H1 (cell line): ENCODE measurements at regions not wholly inside any gene's neighbourhood (a gene's known extent, or its start where the extent isn't known, plus 50 kb on each side); places are given as distances from the start of the nearest gene placed in this dataset.

ENCODE experiments used
- CTCF ChIA-PET: fragments of 300-600 bp; sonication (Branson Sonifier 250); formaldehyde crosslinking; loops from one replicate; lab custom pipeline; 2021; ENCODE audit not compliant: partially characterized antibody; lab: Charles Lee
- POLR2A ChIA-PET: fragments of 300-600 bp; sonication (Branson Sonifier 250); formaldehyde crosslinking; loops from one replicate; lab custom pipeline; 2021; ENCODE audit warnings: inconsistent platforms; ENCODE audit not compliant: partially characterized antibody; lab: Charles Lee
- DNase-seq, 2 experiments: peaks; one replicate each; pipeline versions ENCODE4 v3.0.0 to v3.0.0-alpha.2; 2010 to 2022; ENCODE audit warnings: low spot score in 2 of 2, low read depth in 1 of 2, mixed read lengths in 1 of 2
- FAIRE-seq: peaks from 2 replicates; lab custom pipeline; 2011; peaks lifted over from hg19 to GRCh38; lab: Jason Lieb, UNC
- H2AFZ ChIP-seq: 2 replicates; pipeline ENCODE4 v1.8.1; 2012; ENCODE audit warnings: low read length, inconsistent platforms
- H2AK5ac ChIP-seq: 2 replicates; pipeline ENCODE4 v1.6.1; 2013; ENCODE audit warnings: low read depth, low read length
- H2BK120ac ChIP-seq: replicated peaks from 2 replicates; pipeline ENCODE3; 2013; ENCODE audit warnings: low read depth, low read length, inconsistent platforms
- H2BK12ac ChIP-seq: 2 replicates; pipeline ENCODE4 v1.6.1; 2013; ENCODE audit warnings: low read depth, low read length
- H2BK15ac ChIP-seq: 2 replicates; pipeline ENCODE4 v1.6.1; 2013; ENCODE audit warnings: low read length
- H2BK20ac ChIP-seq: 2 replicates; pipeline ENCODE4 v1.6.1; 2013; ENCODE audit warnings: low read length
- H2BK5ac ChIP-seq: 2 replicates; pipeline ENCODE4 v1.6.1; 2013; ENCODE audit warnings: low read depth, low read length
- H3K14ac ChIP-seq: 2 replicates; pipeline ENCODE4 v1.6.1; 2013; ENCODE audit warnings: inconsistent platforms; ENCODE audit not compliant: insufficient read length
- H3K18ac ChIP-seq: 2 replicates; pipeline ENCODE4 v1.6.1; 2013; ENCODE audit warnings: low read length; ENCODE audit errors: extremely low read depth
- H3K23ac ChIP-seq: 2 replicates; pipeline ENCODE4 v1.6.1; 2013; ENCODE audit warnings: inconsistent platforms; ENCODE audit not compliant: insufficient read length
- H3K23me2 ChIP-seq: 2 replicates; pipeline ENCODE4 v1.6.1; 2013; ENCODE audit warnings: low read depth, low read length
- H3K27ac ChIP-seq: 2 replicates; pipeline ENCODE4 v1.6.1; 2011; ENCODE audit warnings: low read depth, low read length, inconsistent platforms
- H3K27me3 ChIP-seq, 4 experiments: replicated peaks in 1 of 4; 1 replicate in 1 of 4; 2 replicates in 3 of 4; pipeline versions ENCODE4 v1.6.1 to v1.8.1; 2011 to 2013; ENCODE audit warnings: low read length in 3 of 4, mild to moderate bottlenecking in 3 of 4, inconsistent platforms in 2 of 4, mixed read lengths in 2 of 4, moderate library complexity in 1 of 4; ENCODE audit not compliant: control insufficient read depth in 3 of 4, insufficient read depth in 3 of 4; ENCODE audit errors: extremely low read depth in 1 of 4
- H3K36me3 ChIP-seq, 4 experiments: 2 replicates each; pipeline versions ENCODE4 v1.6.1 to v1.8.1; 2011 to 2013; ENCODE audit warnings: mild to moderate bottlenecking in 4 of 4, low read length in 3 of 4, moderate library complexity in 2 of 4, control low read depth in 1 of 4, inconsistent platforms in 1 of 4; ENCODE audit not compliant: insufficient read depth in 4 of 4, control insufficient read depth in 2 of 4
- H3K4ac ChIP-seq: replicated peaks from 2 replicates; pipeline ENCODE3; 2013; ENCODE audit warnings: low read length, low read depth, mixed read lengths, inconsistent platforms; ENCODE audit not compliant: insufficient read length
- H3K4me1 ChIP-seq, 4 experiments: replicated peaks in 1 of 4; 1 replicate in 1 of 4; 2 replicates in 3 of 4; pipeline versions ENCODE4 v1.6.1 to v1.8.1; 2011 to 2013; ENCODE audit warnings: low read length in 3 of 4, inconsistent platforms in 2 of 4, mixed read lengths in 1 of 4; ENCODE audit not compliant: insufficient read depth in 4 of 4, control insufficient read depth in 3 of 4
- H3K4me2 ChIP-seq, 2 experiments: 2 replicates each; pipeline versions ENCODE4 v1.6.1 to v1.8.1; 2011 to 2013; ENCODE audit warnings: low read depth in 2 of 2, low read length in 2 of 2, control low read depth in 1 of 2, inconsistent platforms in 1 of 2, mild to moderate bottlenecking in 1 of 2; ENCODE audit not compliant: insufficient read depth in 1 of 2
- H3K4me3 ChIP-seq, 4 experiments: fragments of 200-600, 300-600 bp in 1 of 4; sonication (generic), shearing (Covaris generic), sonication (Bioruptor Twin) in 1 of 4; 2 replicates each; pipeline versions ENCODE4 v1.5.1 to v1.8.1; 2011 to 2016; ENCODE audit warnings: low read length in 4 of 4, low read depth in 3 of 4, control low read depth in 2 of 4, inconsistent platforms in 2 of 4, mild to moderate bottlenecking in 2 of 4, mixed read lengths in 1 of 4, moderate library complexity in 1 of 4; ENCODE audit not compliant: insufficient read depth in 2 of 4; ENCODE audit errors: extremely low read depth in 1 of 4
- H3K56ac ChIP-seq: replicated peaks from 2 replicates; pipeline ENCODE3; 2013; ENCODE audit warnings: low read depth, mild to moderate bottlenecking, mixed read lengths, low read length, inconsistent platforms; ENCODE audit not compliant: insufficient read length
- H3K79me1 ChIP-seq: 2 replicates; pipeline ENCODE4 v1.6.1; 2013; ENCODE audit warnings: low read depth, low read length, control low read depth
- H3K79me2 ChIP-seq, 2 experiments: 2 replicates each; pipeline versions ENCODE4 v1.6.1 to v1.8.1; 2012 to 2013; ENCODE audit warnings: low read length in 2 of 2, mild to moderate bottlenecking in 2 of 2, inconsistent platforms in 1 of 2; ENCODE audit not compliant: insufficient read depth in 2 of 2, control insufficient read depth in 1 of 2
- H3K9ac ChIP-seq, 4 experiments: replicated peaks in 1 of 4; 1 replicate in 1 of 4; 2 replicates in 3 of 4; pipeline versions ENCODE4 v1.6.1 to v1.8.1; 2011 to 2013; ENCODE audit warnings: low read depth in 3 of 4, low read length in 3 of 4, control low read depth in 2 of 4, mild to moderate bottlenecking in 2 of 4, moderate library complexity in 2 of 4, inconsistent platforms in 1 of 4; ENCODE audit errors: extremely low read depth in 1 of 4
- H3K9me3 ChIP-seq, 2 experiments: 2 replicates each; pipeline versions ENCODE4 v1.6.1 to v1.8.1; 2012 to 2013; ENCODE audit warnings: mild to moderate bottlenecking in 2 of 2, moderate library complexity in 2 of 2, control low read depth in 1 of 2, inconsistent platforms in 1 of 2, low read depth in 1 of 2, low read length in 1 of 2, mixed read lengths in 1 of 2; ENCODE audit not compliant: insufficient read depth in 2 of 2
- H4K20me1 ChIP-seq, 2 experiments: replicated peaks in 1 of 2; 2 replicates each; pipeline versions ENCODE3 to v1.8.1; 2011 to 2013; ENCODE audit warnings: inconsistent platforms in 2 of 2, low read length in 2 of 2, mild to moderate bottlenecking in 1 of 2; ENCODE audit not compliant: insufficient read depth in 2 of 2, control insufficient read depth in 1 of 2
- H4K5ac ChIP-seq: 2 replicates; pipeline ENCODE4 v1.6.1; 2013; ENCODE audit warnings: low read length, low read depth, mixed read lengths, inconsistent platforms; ENCODE audit not compliant: insufficient read length
- H4K8ac ChIP-seq: 2 replicates; pipeline ENCODE4 v1.8.0; 2013; ENCODE audit warnings: mild to moderate bottlenecking, moderate library complexity, low read length, inconsistent platforms; ENCODE audit not compliant: insufficient read depth; ENCODE audit errors: extremely low read depth
- H4K91ac ChIP-seq: replicated peaks from 2 replicates; pipeline ENCODE3; 2013; ENCODE audit warnings: low read length, mixed read lengths, inconsistent platforms; ENCODE audit not compliant: insufficient read length
- BACH1 ChIP-seq: IDR thresholded peaks from 2 replicates; pipeline ENCODE4 v1.6.1; 2012; ENCODE audit warnings: low read length, improper control_type of control experiment
- BRCA1 ChIP-seq: IDR thresholded peaks from 2 replicates; pipeline ENCODE4 v1.6.1; 2012; ENCODE audit warnings: low read depth, low read length, improper control_type of control experiment
- CEBPB ChIP-seq: IDR thresholded peaks from 2 replicates; pipeline ENCODE4 v1.6.1; 2012; ENCODE audit warnings: low read depth, low read length
- CHD2 ChIP-seq: IDR thresholded peaks from 2 replicates; pipeline ENCODE4 v1.6.1; 2012; ENCODE audit warnings: low read length, improper control_type of control experiment
- CREB1 ChIP-seq: IDR thresholded peaks from 2 replicates; pipeline ENCODE4 v1.6.1; 2012; ENCODE audit warnings: inconsistent platforms
- EP300 ChIP-seq, 2 experiments: IDR thresholded peaks; 1 replicate in 1 of 2; 2 replicates in 1 of 2; pipeline ENCODE4 v1.6.1; 2011 to 2012; ENCODE audit warnings: low read depth in 2 of 2, low read length in 2 of 2, mild to moderate bottlenecking in 2 of 2, borderline replicate concordance in 1 of 2, inconsistent platforms in 1 of 2, moderate library complexity in 1 of 2
- GABPA ChIP-seq: IDR thresholded peaks from 2 replicates; pipeline ENCODE4 v1.6.1; 2011; ENCODE audit warnings: mild to moderate bottlenecking, low read length, moderate library complexity, borderline replicate concordance; ENCODE audit not compliant: insufficient read depth
- HDAC2 ChIP-seq, 2 experiments: fragments of 300-600 bp in 1 of 2; sonication (generic) in 1 of 2; IDR thresholded peaks; 2 replicates each; pipeline ENCODE4 v1.6.1; 2011 to 2012; ENCODE audit warnings: low read depth in 2 of 2, low read length in 2 of 2, mild to moderate bottlenecking in 2 of 2, moderate library complexity in 2 of 2, borderline replicate concordance in 1 of 2, inconsistent platforms in 1 of 2
- HDAC6 ChIP-seq: IDR thresholded peaks from one replicate; pipeline ENCODE4 v1.7.1; 2012; ENCODE audit warnings: low read depth, mild to moderate bottlenecking, inconsistent platforms, low read length, moderate library complexity
- POLR2A ChIP-seq, 2 experiments: IDR thresholded peaks; 1 replicate in 1 of 2; 2 replicates in 1 of 2; pipeline ENCODE4 v1.6.1; 2011; ENCODE audit warnings: low read depth in 2 of 2, low read length in 2 of 2, mild to moderate bottlenecking in 2 of 2; ENCODE audit errors: control extremely low read depth in 1 of 2
- RNF2 ChIP-seq: fragments of 200-900, 300-1000 bp; sonication (generic); IDR thresholded peaks from 2 replicates; pipeline ENCODE4 v1.7.1; 2016; ENCODE audit warnings: borderline replicate concordance, low read depth, mild to moderate bottlenecking, antibody characterized with exemption, low read length; ENCODE audit not compliant: poor library complexity, severe bottlenecking; ENCODE audit errors: missing control alignments
- SAP30 ChIP-seq: fragments of 300-600 bp; sonication (generic); IDR thresholded peaks from 2 replicates; pipeline ENCODE4 v1.7.1; 2012; ENCODE audit warnings: low read length, moderate library complexity, mild to moderate bottlenecking, inconsistent platforms; ENCODE audit not compliant: insufficient read depth, insufficient replicate concordance
- TBP ChIP-seq: IDR thresholded peaks from 2 replicates; pipeline ENCODE4 v1.6.1; 2011; ENCODE audit warnings: low read depth, low read length, improper control_type of control experiment
- TEAD4 ChIP-seq: IDR thresholded peaks from 2 replicates; pipeline ENCODE4 v1.6.1; 2012; ENCODE audit warnings: low read depth, low read length, inconsistent platforms, mixed read lengths
- WGBS, 2 experiments: shearing (Covaris generic) in 1 of 2; methylation state at CpG; one replicate each; pipeline versions ENCODE4 v1.1.6 to v1.1.7; 2013 to 2015; ENCODE audit warnings: low lambda C conversion rate in 2 of 2, mixed read lengths in 2 of 2, inconsistent platforms in 1 of 2, low coverage in 1 of 2, missing lambda C conversion rate in 1 of 2; ENCODE audit not compliant: insufficient replicate concordance in 2 of 2, insufficient coverage in 1 of 2, insufficient read length in 1 of 2; ENCODE audit errors: extremely low coverage in 1 of 2, missing lambda C conversion rate in 1 of 2; 5-methylcytosine and 5-hydroxymethylcytosine counted together

- POLR2A ChIA-PET = no interaction called here
These were observed 194.5 kb upstream of the ARHGEF9 start for GRCh38 chrX:63979480-63979879.

More at GRCh38 chrX:63979480-63979879, 194.5 kb upstream of the ARHGEF9 start:
- CTCF ChIA-PET = no interaction called here
- H2BK120ac ChIP-seq = no peak overlapping the region
- H3K27ac ChIP-seq = no peak overlapping the region
- no peaks in the 10 kb centered on the region for H3K23me2 ChIP-seq
- TF ChIP-seq TBP (no peak), BACH1 (no peak), CREB1 (no peak), POLR2A (IDR thresholded peaks at IDR 0.05; ENCODE audit: control extremely low read depth in 1 of 2, low read depth in 2 of 2, low read length in 2 of 2) (no peak), EP300 (IDR thresholded peaks at IDR 0.05; ENCODE audit: borderline replicate concordance in 1 of 2, low read depth in 2 of 2, low read length in 2 of 2) (no peak), HDAC2 (IDR thresholded peaks at IDR 0.05; ENCODE audit: borderline replicate concordance in 1 of 2, low read depth in 2 of 2, low read length in 2 of 2) (no peak), CEBPB (no peak), TEAD4 (no peak), BRCA1 (no peak), RNF2 (no peak), GABPA (no peak), CHD2 (no peak), SAP30 (no peak), HDAC6 (no peak)
- no peak overlapping the region for H4K8ac ChIP-seq
- no peak overlapping the region for H2AFZ ChIP-seq
- no peak overlapping the region for H2BK12ac ChIP-seq
- no peak overlapping the region for H3K56ac ChIP-seq
- H3K4me3 ChIP-seq = no peak overlapping the region
- no peak overlapping the region for H2AK5ac ChIP-seq
- H3K4me2 ChIP-seq = no peak overlapping the region
- no peak overlapping the region for H3K14ac ChIP-seq
- H2BK20ac ChIP-seq = no peak overlapping the region
- H3K4ac ChIP-seq = no peak overlapping the region
- H3K79me2 ChIP-seq = no peaks in the 10 kb centered on the region
- no peak overlapping the region for H4K91ac ChIP-seq
- H2BK15ac ChIP-seq = no peak overlapping the region
- no peak overlapping the region for H2BK5ac ChIP-seq
- H3K9me3 ChIP-seq = peaks cover 0 to 14% of the 10 kb centered on the region in 2 experiments; a peak in 2 of 4 replicates
- H3K4me1 ChIP-seq = no peaks in the 10 kb centered on the region
- H3K18ac ChIP-seq = no peak overlapping the region
- no peak for DNase-seq
- no peak overlapping the region for H3K23ac ChIP-seq
- no peaks in the 10 kb centered on the region for H3K79me1 ChIP-seq
- H3K27me3 ChIP-seq = no peaks in the 10 kb centered on the region
- H4K20me1 ChIP-seq = no peaks in the 10 kb centered on the region
- no CpG with 5 or more reads among the region's 1 CpG for WGBS, 2 experiments
- H3K9ac ChIP-seq = no peak overlapping the region
- H4K5ac ChIP-seq = no peak overlapping the region
- H3K36me3 ChIP-seq = no peaks in the 10 kb centered on the region
- no peak for FAIRE-seq
